ENCODE measurements at regions not wholly inside any gene's neighbourhood (a gene's known extent, or its start where the extent isn't known, plus 50 kb on each side); places are given as distances from the start of the nearest gene placed in this dataset.

- TF ChIP-seq, protein P1, sequence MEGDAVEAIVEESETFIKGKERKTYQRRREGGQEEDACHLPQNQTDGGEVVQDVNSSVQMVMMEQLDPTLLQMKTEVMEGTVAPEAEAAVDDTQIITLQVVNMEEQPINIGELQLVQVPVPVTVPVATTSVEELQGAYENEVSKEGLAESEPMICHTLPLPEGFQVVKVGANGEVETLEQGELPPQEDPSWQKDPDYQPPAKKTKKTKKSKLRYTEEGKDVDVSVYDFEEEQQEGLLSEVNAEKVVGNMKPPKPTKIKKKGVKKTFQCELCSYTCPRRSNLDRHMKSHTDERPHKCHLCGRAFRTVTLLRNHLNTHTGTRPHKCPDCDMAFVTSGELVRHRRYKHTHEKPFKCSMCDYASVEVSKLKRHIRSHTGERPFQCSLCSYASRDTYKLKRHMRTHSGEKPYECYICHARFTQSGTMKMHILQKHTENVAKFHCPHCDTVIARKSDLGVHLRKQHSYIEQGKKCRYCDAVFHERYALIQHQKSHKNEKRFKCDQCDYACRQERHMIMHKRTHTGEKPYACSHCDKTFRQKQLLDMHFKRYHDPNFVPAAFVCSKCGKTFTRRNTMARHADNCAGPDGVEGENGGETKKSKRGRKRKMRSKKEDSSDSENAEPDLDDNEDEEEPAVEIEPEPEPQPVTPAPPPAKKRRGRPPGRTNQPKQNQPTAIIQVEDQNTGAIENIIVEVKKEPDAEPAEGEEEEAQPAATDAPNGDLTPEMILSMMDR (IDR thresholded peaks at IDR 0.05): no peak
- TF ChIP-seq POLR2A (IDR thresholded peaks at IDR 0.05): no peak
These were observed 261.6 kb upstream of the FN1 start for GRCh38 chr2:215697496-215697895.

Measured in ovary (tissue), 3 donors.